K562 (cell line): ENCODE measurements at regions not wholly inside any gene's neighbourhood (a gene's known extent, or its start where the extent isn't known, plus 50 kb on each side); places are given as distances from the start of the nearest gene placed in this dataset.
A peak's percentile ranks its signal among the peaks of the same experiment; 100 is the strongest.

Experiments used
- ATAC-seq: fragments of 200-7000 bp; cut with Tn5 transposase; 3 replicates; pipeline ENCODE4 v1.9.1; 2020; ENCODE audit warnings: moderate library complexity
- BruUV-seq: library from RNA; stranded (reverse); fragments of 400-500 nt; replicated peaks from 2 replicates; lab custom pipeline; 2021; lab: Mats Ljungman, UMichigan
- CTCF ChIA-PET: fragments of 300-600 bp; formaldehyde crosslinking; extraction: SDS; loops from one replicate; lab custom pipeline; 2021; ENCODE audit warnings: low intra/inter-chr PET ratio; lab: Yijun Ruan, JAX
- POLR2A ChIA-PET: fragments of 300-600, 350-650 bp; sonication (Branson Sonifier 250); formaldehyde crosslinking; extraction: SDS; loops from one replicate; lab custom pipeline; 2021; ENCODE audit warnings: antibody characterized with exemption, inconsistent platforms; lab: Yijun Ruan, JAX
- DNase-seq, 4 experiments: peaks; one replicate each; pipeline versions ENCODE4 v3.0.0 to v3.0.0-alpha.2; 2011 to 2018; ENCODE audit warnings: low spot score in 3 of 4, mixed read lengths in 3 of 4; ENCODE audit errors: extremely low read depth in 1 of 4
- FAIRE-seq: peaks from 2 replicates; lab custom pipeline; 2011; peaks lifted over from hg19 to GRCh38; lab: Jason Lieb, UNC
- H2AFZ ChIP-seq: 2 replicates; pipeline ENCODE4 v1.6.0; 2011; ENCODE audit warnings: low read depth, low read length, control low read depth, inconsistent platforms
- H3K27ac ChIP-seq: fragments of 200-600 bp; 3 replicates; pipeline ENCODE4 v1.8.0; 2011; ENCODE audit warnings: low read depth, mild to moderate bottlenecking, control low read depth, inconsistent platforms, low read length, moderate library complexity, mixed read lengths; ENCODE audit errors: extremely low read depth
- H3K27me3 ChIP-seq, 2 experiments: fragments of 300-600 bp in 1 of 2; 2 replicates in 1 of 2; 3 replicates in 1 of 2; pipeline versions ENCODE4 v1.6.0 to v1.8.0; 2011; ENCODE audit warnings: inconsistent platforms in 2 of 2, low read length in 2 of 2, mild to moderate bottlenecking in 1 of 2, mixed read lengths in 1 of 2, moderate library complexity in 1 of 2; ENCODE audit not compliant: control insufficient read depth in 2 of 2, insufficient read depth in 2 of 2
- H3K36me3 ChIP-seq: fragments of 300-600 bp; 3 replicates; pipeline ENCODE4 v1.8.0; 2011; ENCODE audit warnings: mild to moderate bottlenecking, low read length, inconsistent platforms; ENCODE audit not compliant: control insufficient read depth, insufficient read depth
- H3K4me1 ChIP-seq, 2 experiments: fragments of 200-600 bp in 1 of 2; replicated peaks in 1 of 2; 2 replicates in 1 of 2; 3 replicates in 1 of 2; pipeline versions ENCODE4 v1.5.1 to v1.8.0; 2011; ENCODE audit warnings: inconsistent platforms in 2 of 2, low read length in 2 of 2, mild to moderate bottlenecking in 1 of 2, mixed read lengths in 1 of 2, moderate library complexity in 1 of 2; ENCODE audit not compliant: control insufficient read depth in 2 of 2, insufficient read depth in 2 of 2
- H3K4me2 ChIP-seq: 2 replicates; pipeline ENCODE4 v1.6.1; 2011; ENCODE audit warnings: low read length, control low read depth, inconsistent platforms, mixed read lengths; ENCODE audit not compliant: insufficient read depth
- H3K4me3 ChIP-seq: fragments of 200-600 bp; sonication (generic), shearing (Covaris generic); 2 replicates; pipeline ENCODE4 v1.5.1; 2016; ENCODE audit warnings: control low read depth, inconsistent platforms
- H3K79me2 ChIP-seq: fragments of 200-600 bp; 3 replicates; pipeline ENCODE4 v1.8.0; 2011; ENCODE audit warnings: low read length, inconsistent platforms; ENCODE audit not compliant: control insufficient read depth, insufficient read depth
- H3K9ac ChIP-seq, 2 experiments: 2 replicates each; pipeline versions ENCODE4 v1.6.0 to v1.6.1; 2011; ENCODE audit warnings: low read depth in 2 of 2, low read length in 2 of 2, control low read depth in 1 of 2, inconsistent platforms in 1 of 2, mild to moderate bottlenecking in 1 of 2, mixed read lengths in 1 of 2; ENCODE audit not compliant: insufficient read depth in 1 of 2
- H3K9me1 ChIP-seq: one replicate; pipeline ENCODE4 v1.6.0; 2011; ENCODE audit warnings: inconsistent platforms, mild to moderate bottlenecking, low read length, moderate library complexity; ENCODE audit not compliant: control insufficient read depth, insufficient read depth
- H3K9me3 ChIP-seq: replicated peaks from 2 replicates; pipeline ENCODE4 v1.5.1; 2011; ENCODE audit warnings: low read depth, low read length, inconsistent platforms; ENCODE audit not compliant: control insufficient read depth, insufficient read depth
- H4K20me1 ChIP-seq: replicated peaks from 2 replicates; pipeline ENCODE4 v1.6.1; 2011; ENCODE audit warnings: low read length, inconsistent platforms, mixed read lengths; ENCODE audit not compliant: control insufficient read depth, insufficient read depth
- BDP1 ChIP-seq: IDR thresholded peaks from 3 replicates; pipeline ENCODE4 v1.6.1; 2011; ENCODE audit not compliant: insufficient read length, insufficient read depth
- BRD4 ChIP-seq: fragments of 200-600 bp; sonication (generic); IDR thresholded peaks from 2 replicates; pipeline ENCODE4 v1.6.1; 2017; ENCODE audit warnings: inconsistent platforms
- DNMT1 ChIP-seq: fragments of 450-650 bp; IDR thresholded peaks from 2 replicates; pipeline ENCODE4 v1.6.1; 2016; ENCODE audit warnings: antibody characterized with exemption, mild to moderate bottlenecking
- ELF2 ChIP-seq: fragments of 250-450 bp; sonication (Bioruptor Pico); IDR thresholded peaks from 2 replicates; pipeline ENCODE4 v1.5.0; 2021; ENCODE audit warnings: mild to moderate bottlenecking
- ETV1 ChIP-seq: fragments of 450-650 bp; conservative IDR thresholded peaks from 2 replicates; pipeline ENCODE4 v1.6.1; 2016; ENCODE audit warnings: missing genetic modification characterization, control low read depth, low read depth, missing compliant biosample characterization
- NR1H2 ChIP-seq: sonication (generic); formaldehyde crosslinking; IDR thresholded peaks from 2 replicates; pipeline ENCODE4 v1.4.0; 2020; ENCODE audit warnings: mild to moderate bottlenecking, missing genetic modification reagents
- NUFIP1 ChIP-seq: fragments of 450-650 bp; IDR thresholded peaks from 2 replicates; pipeline ENCODE4 v1.6.1; 2018; ENCODE audit not compliant: partially characterized antibody
- PHB2 ChIP-seq: fragments of 450-650 bp; IDR thresholded peaks from 2 replicates; pipeline ENCODE4 v1.6.1; 2017; ENCODE audit warnings: low read depth
- POLR3A ChIP-seq: IDR thresholded peaks from 2 replicates; pipeline ENCODE4 v1.6.1; 2011; ENCODE audit warnings: borderline replicate concordance, mild to moderate bottlenecking, moderate library complexity; ENCODE audit not compliant: insufficient read length, insufficient read depth; ENCODE audit errors: extremely low read depth
- SAFB2 ChIP-seq: fragments of 200-400 bp; formaldehyde crosslinking; IDR thresholded peaks from 2 replicates; pipeline ENCODE4 v1.6.1; 2018; ENCODE audit warnings: borderline replicate concordance, low read length, low read depth, moderate library complexity; ENCODE audit not compliant: severe bottlenecking
- SIX5 ChIP-seq, 2 experiments: IDR thresholded peaks; 2 replicates each; pipeline ENCODE4 v1.6.1; 2011; ENCODE audit warnings: low read length in 2 of 2, borderline replicate concordance in 1 of 2, low read depth in 1 of 2, mild to moderate bottlenecking in 1 of 2, moderate library complexity in 1 of 2; ENCODE audit not compliant: insufficient read depth in 1 of 2
- USF1 ChIP-seq: sonication (generic); formaldehyde crosslinking; IDR thresholded peaks from 2 replicates; pipeline ENCODE4 v1.9.0; 2022; ENCODE audit warnings: mild to moderate bottlenecking, missing genetic modification reagents
- ZBTB9 ChIP-seq: fragments of 450-650 bp; formaldehyde crosslinking; IDR thresholded peaks from 2 replicates; pipeline ENCODE4 v1.4.0; 2020; ENCODE audit warnings: mild to moderate bottlenecking, moderate library complexity
- ZNF274 ChIP-seq: IDR thresholded peaks from 2 replicates; pipeline ENCODE4 v1.6.1; 2011; ENCODE audit warnings: low read depth, mild to moderate bottlenecking, low read length, moderate library complexity, borderline replicate concordance
- ZNF696 ChIP-seq: fragments of 250-450 bp; sonication (Bioruptor Pico); conservative IDR thresholded peaks from 2 replicates; pipeline ENCODE4 v1.4.0; 2020; ENCODE audit warnings: mild to moderate bottlenecking, moderate library complexity
- WGBS: fragments of 100-300 bp; shearing (Covaris generic); methylation state at CpG from one replicate; pipeline ENCODE4 v1.1.6; 2016; ENCODE audit warnings: low coverage, mixed read lengths; ENCODE audit not compliant: insufficient coverage; ENCODE audit errors: missing lambda C conversion rate; 5-methylcytosine and 5-hydroxymethylcytosine counted together
- in situ Hi-C: fragments of 300-500 bp; cut with MboI; formaldehyde crosslinking; loops from 4 replicates; pipeline ENCODE4 v1.15.0; 2018; ENCODE audit warnings: inconsistent platforms, mixed read lengths
- intact Hi-C: fragments of 100-400 bp; cut with micrococcal nuclease; formaldehyde crosslinking; loops from 2 replicates; pipeline ENCODE4 v1.14.2; 2022
- TF ChIP-seq, protein P1 (sequence below): sonication (generic); formaldehyde crosslinking; IDR thresholded peaks from 2 replicates; pipeline ENCODE4 v1.9.0; 2022; ENCODE audit warnings: mild to moderate bottlenecking, missing genetic modification reagents

GRCh38 chr16:22427556-22427955 lies 53.1 kb upstream of the CDR2 start:
- ATAC-seq: peak; percentile 64
- H3K4me3 ChIP-seq: no peak overlapping the region
- in situ Hi-C loops: no loop called here
- no peaks in the 10 kb centered on the region; a peak in 2 of 5 replicates for H3K4me1 ChIP-seq
- no peak overlapping the region for H2AFZ ChIP-seq
- TF ChIP-seq SIX5 (IDR thresholded peaks at IDR 0.05; ENCODE audit: borderline replicate concordance in 1 of 2, insufficient read depth in 1 of 2, low read depth in 1 of 2, low read length in 2 of 2) (no peak), USF1 (CRISPR knock-in tag) (peak; percentile 64)
- TF ChIP-seq, all 486 proteins: peak for 1
- DNase-seq (no peak), FAIRE-seq (no peak)
- WGBS: 93% methylated on average over 9 of the region's 10 CpGs
- Histone ChIP-seq H3K9me1 (no peaks in the 10 kb centered on the region), H3K79me2 (no peaks in the 10 kb centered on the region), H3K27ac (no peak overlapping the region), H3K36me3 (peaks cover 29% of the 10 kb centered on the region; the same call in 2 of the 3 replicates), H3K9me3 (peaks cover 3% of the 10 kb centered on the region), H3K4me2 (no peak overlapping the region), H3K9ac (no peak overlapping the region), H4K20me1 (no peaks in the 10 kb centered on the region), H3K27me3 (no peaks in the 10 kb centered on the region)
- ChIA-PET POLR2A (no interaction called here), CTCF (no interaction called here)
- intact Hi-C loops: no loop called here
- BruUV-seq: no TSS peak

DNA sequence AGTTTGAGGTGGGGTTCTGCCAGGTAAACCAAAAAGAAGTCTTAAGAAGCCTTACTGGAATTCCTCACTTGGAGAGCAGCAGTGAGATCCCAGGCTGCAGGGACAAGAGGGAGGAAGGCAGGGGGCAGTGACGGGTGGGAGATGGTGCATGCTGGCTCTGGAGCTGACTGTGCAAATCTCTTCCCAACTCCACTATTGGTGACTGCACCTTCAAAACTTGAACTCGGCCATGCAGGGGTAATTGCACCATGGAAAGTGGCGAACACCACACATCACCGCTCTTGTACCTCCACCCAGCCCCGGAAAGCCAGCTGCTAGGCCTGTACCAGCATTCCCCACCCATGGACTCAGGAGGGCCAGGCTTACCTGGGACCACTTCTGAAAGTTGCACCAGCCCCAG lies 51.4 kb upstream of the CDR2 start:
- peaks cover 27% of the 10 kb centered on the region; the same call in 2 of the 3 replicates for H3K36me3 ChIP-seq
- H3K4me3 ChIP-seq: no peak overlapping the region
- intact Hi-C loops: no loop called here
- ChIA-PET POLR2A (no interaction called here), CTCF (no interaction called here)
- H3K27me3 ChIP-seq: no peaks in the 10 kb centered on the region
- no peak overlapping the region for H3K4me2 ChIP-seq
- H3K27ac ChIP-seq: no peak overlapping the region
- in situ Hi-C loops: no loop called here
- 78% methylated on average over 4 of the region's 5 CpGs for WGBS
- no peak overlapping the region for H3K9ac ChIP-seq
- no peaks in the 10 kb centered on the region for H3K79me2 ChIP-seq
- ATAC-seq (no peak), DNase-seq (no peak), FAIRE-seq (no peak)
- peaks cover 3% of the 10 kb centered on the region for H3K9me3 ChIP-seq
- no peaks in the 10 kb centered on the region; a peak in 2 of 5 replicates for H3K4me1 ChIP-seq
- H2AFZ ChIP-seq: no peak overlapping the region
- H3K9me1 ChIP-seq: no peaks in the 10 kb centered on the region
- no TSS peak for BruUV-seq
- no peaks in the 10 kb centered on the region for H4K20me1 ChIP-seq
- no peak for TF ChIP-seq BRD4
- no peak for TF ChIP-seq ZNF274
- TF ChIP-seq ZNF696: no peak
- no peak for TF ChIP-seq PHB2
- TF ChIP-seq, protein P1, sequence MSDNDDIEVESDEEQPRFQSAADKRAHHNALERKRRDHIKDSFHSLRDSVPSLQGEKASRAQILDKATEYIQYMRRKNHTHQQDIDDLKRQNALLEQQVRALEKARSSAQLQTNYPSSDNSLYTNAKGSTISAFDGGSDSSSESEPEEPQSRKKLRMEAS (CRISPR knock-in tag): no peak
- TF ChIP-seq ZBTB9 (CRISPR knock-in tag): no peak
- TF ChIP-seq DNMT1: no peak
- no peak for TF ChIP-seq SAFB2
- no peak for TF ChIP-seq NUFIP1
- TF ChIP-seq POLR3A: no peak
- no peak for TF ChIP-seq ETV1 (tag)
- no peak for TF ChIP-seq ELF2 (CRISPR knock-in tag)
- no peak for TF ChIP-seq BDP1
- TF ChIP-seq NR1H2 (CRISPR knock-in tag): no peak
